ENCODE measurements at regions not wholly inside any gene's neighbourhood (a gene's known extent, or its start where the extent isn't known, plus 50 kb on each side); places are given as distances from the start of the nearest gene placed in this dataset.

DNA sequence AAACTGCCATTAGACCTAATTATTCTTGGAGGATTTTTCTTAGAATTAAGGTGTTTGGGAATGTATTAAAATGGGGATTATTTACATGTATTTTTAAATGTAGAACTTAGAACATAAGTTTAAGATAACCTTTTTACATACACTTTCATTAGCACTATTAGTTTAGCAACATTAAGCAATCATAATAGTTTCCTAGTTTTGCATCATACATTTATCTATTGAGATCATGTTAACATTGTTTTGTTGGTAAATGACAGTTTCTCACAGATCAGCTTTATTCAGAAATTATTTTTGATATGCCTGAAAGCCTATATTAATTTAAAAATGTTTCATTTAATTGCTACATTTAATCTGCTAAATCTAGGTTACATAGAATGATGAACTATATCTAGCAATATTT lies 189.7 kb upstream of the PPP1R3A start:
- no peak for TF ChIP-seq CTCF (IDR thresholded peaks at IDR 0.05)
- TF ChIP-seq POLR2A (IDR thresholded peaks at IDR 0.05) = no peak
